ENCODE measurements at regions not wholly inside any gene's neighbourhood (a gene's known extent, or its start where the extent isn't known, plus 50 kb on each side); places are given as distances from the start of the nearest gene placed in this dataset.

GRCh38 chr9:89848060-89849040 is 243.5 kb downstream of the GADD45G start (continued):
- TF ChIP-seq YY1 (IDR thresholded peaks at IDR 0.05; ENCODE audit: low read depth) (no peak), EP300 (IDR thresholded peaks at IDR 0.05; ENCODE audit: borderline replicate concordance in 1 of 2, low read depth in 1 of 2, low read length in 1 of 2) (no peak)

GRCh38 chr9:89849096-89849495 is 244.3 kb downstream of the GADD45G start:
- Histone ChIP-seq H2AFZ (ENCODE audit: low read depth) (no peak overlapping the region), H3K27ac (ENCODE audit: low read depth in 2 of 2, low read length in 1 of 2) (no peak overlapping the region), H3K79me2 (ENCODE audit: insufficient read depth) (no peaks in the 10 kb centered on the region), H3K4me2 (no peak overlapping the region), H3K4me1 (ENCODE audit: control insufficient read depth in 1 of 2, insufficient read depth in 2 of 2, low read depth in 1 of 2, low read length in 1 of 2) (no peaks in the 10 kb centered on the region), H3K9me3 (no peaks in the 10 kb centered on the region), H3K9me2 (no peaks in the 10 kb centered on the region), H3K4me3 (ENCODE audit: low read depth in 2 of 2, low read length in 1 of 2) (no peak overlapping the region), H3K27me3 (ENCODE audit: insufficient read depth) (no peaks in the 10 kb centered on the region), H4K20me1 (ENCODE audit: insufficient read depth) (no peaks in the 10 kb centered on the region), H3K9ac (no peak overlapping the region), H3K36me3 (replicated peaks in 1 of 2; ENCODE audit: control insufficient read depth in 1 of 2, insufficient read depth in 2 of 2, low read length in 1 of 2) (no peaks in the 10 kb centered on the region), H3F3A (replicated peaks; ENCODE audit: insufficient read depth) (no peaks in the 10 kb centered on the region)
- 65% methylated on average over 5 of the region's 5 CpGs for WGBS (ENCODE audit: low lambda C conversion rate)
- ChIA-PET POLR2A (no interaction called here), CTCF (no interaction called here)
- TF ChIP-seq RCOR1 (IDR thresholded peaks at IDR 0.05; ENCODE audit: low read length) (no peak), CHD2 (IDR thresholded peaks at IDR 0.05; ENCODE audit: low read length, partially characterized antibody) (no peak), FOSL2 (IDR thresholded peaks at IDR 0.05; ENCODE audit: borderline replicate concordance, low read depth) (no peak)
- DNase-seq, result no peak

DNA sequence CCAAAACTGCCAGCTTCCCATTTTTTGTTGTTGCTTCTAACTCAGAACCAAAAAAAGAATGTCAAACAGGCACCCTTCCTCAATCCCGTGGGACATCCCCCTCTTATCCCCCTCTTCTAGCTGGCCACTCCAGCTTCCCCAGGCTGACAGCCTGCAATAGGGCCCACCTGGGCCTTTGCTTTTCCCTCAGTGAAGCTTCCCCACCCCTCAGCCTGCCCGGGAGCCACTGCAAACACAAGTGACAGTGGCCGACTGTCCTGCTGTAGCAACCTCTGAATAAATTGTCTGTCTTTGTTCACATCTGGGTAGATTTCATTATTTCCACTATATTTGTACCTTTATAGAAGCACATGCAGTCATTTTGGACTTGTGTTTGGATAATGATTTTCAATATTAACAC is 245.3 kb downstream of the GADD45G start:
- ChIA-PET CTCF (no interaction called here), POLR2A (no interaction called here)

More for the DNA sequence above, 245.3 kb downstream of the GADD45G start:
- Histone ChIP-seq H3K4me1 (ENCODE audit: control insufficient read depth in 1 of 2, insufficient read depth in 2 of 2, low read depth in 1 of 2, low read length in 1 of 2) (no peaks in the 10 kb centered on the region), H3K9me2 (no peaks in the 10 kb centered on the region), H3K9me3 (no peaks in the 10 kb centered on the region), H3F3A (replicated peaks; ENCODE audit: insufficient read depth) (no peaks in the 10 kb centered on the region), H3K27ac (ENCODE audit: low read depth in 2 of 2, low read length in 1 of 2) (no peak overlapping the region), H3K27me3 (ENCODE audit: insufficient read depth) (no peaks in the 10 kb centered on the region), H2AFZ (ENCODE audit: low read depth) (no peak overlapping the region), H3K4me3 (ENCODE audit: low read depth in 2 of 2, low read length in 1 of 2) (no peak overlapping the region), H3K9ac (no peak overlapping the region), H4K20me1 (ENCODE audit: insufficient read depth) (no peaks in the 10 kb centered on the region), H3K36me3 (replicated peaks in 1 of 2; ENCODE audit: control insufficient read depth in 1 of 2, insufficient read depth in 2 of 2, low read length in 1 of 2) (no peaks in the 10 kb centered on the region), H3K4me2 (no peak overlapping the region), H3K79me2 (ENCODE audit: insufficient read depth) (no peaks in the 10 kb centered on the region)
- TF ChIP-seq NFIC (IDR thresholded peaks at IDR 0.05; ENCODE audit: borderline replicate concordance) (no peak), TCF12 (IDR thresholded peaks at IDR 0.05) (no peak), SIN3A (IDR thresholded peaks at IDR 0.05; ENCODE audit: borderline replicate concordance, low read depth, low read length) (no peak), CHD2 (IDR thresholded peaks at IDR 0.05; ENCODE audit: low read length, partially characterized antibody) (no peak), MXI1 (IDR thresholded peaks at IDR 0.05; ENCODE audit: low read depth, low read length) (no peak), MEF2A (IDR thresholded peaks at IDR 0.05; ENCODE audit: borderline replicate concordance, low read depth) (no peak), EZH2phosphoT487 (IDR thresholded peaks at IDR 0.05; ENCODE audit: borderline replicate concordance, low read depth) (no peak), FOSL2 (IDR thresholded peaks at IDR 0.05; ENCODE audit: borderline replicate concordance, low read depth) (no peak)
- TF ChIP-seq, protein P1, sequence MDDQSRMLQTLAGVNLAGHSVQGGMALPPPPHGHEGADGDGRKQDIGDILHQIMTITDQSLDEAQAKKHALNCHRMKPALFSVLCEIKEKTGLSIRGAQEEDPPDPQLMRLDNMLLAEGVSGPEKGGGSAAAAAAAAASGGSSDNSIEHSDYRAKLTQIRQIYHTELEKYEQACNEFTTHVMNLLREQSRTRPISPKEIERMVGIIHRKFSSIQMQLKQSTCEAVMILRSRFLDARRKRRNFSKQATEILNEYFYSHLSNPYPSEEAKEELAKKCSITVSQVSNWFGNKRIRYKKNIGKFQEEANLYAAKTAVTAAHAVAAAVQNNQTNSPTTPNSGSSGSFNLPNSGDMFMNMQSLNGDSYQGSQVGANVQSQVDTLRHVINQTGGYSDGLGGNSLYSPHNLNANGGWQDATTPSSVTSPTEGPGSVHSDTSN (IDR thresholded peaks at IDR 0.05), result no peak
- TF ChIP-seq, protein P2, sequence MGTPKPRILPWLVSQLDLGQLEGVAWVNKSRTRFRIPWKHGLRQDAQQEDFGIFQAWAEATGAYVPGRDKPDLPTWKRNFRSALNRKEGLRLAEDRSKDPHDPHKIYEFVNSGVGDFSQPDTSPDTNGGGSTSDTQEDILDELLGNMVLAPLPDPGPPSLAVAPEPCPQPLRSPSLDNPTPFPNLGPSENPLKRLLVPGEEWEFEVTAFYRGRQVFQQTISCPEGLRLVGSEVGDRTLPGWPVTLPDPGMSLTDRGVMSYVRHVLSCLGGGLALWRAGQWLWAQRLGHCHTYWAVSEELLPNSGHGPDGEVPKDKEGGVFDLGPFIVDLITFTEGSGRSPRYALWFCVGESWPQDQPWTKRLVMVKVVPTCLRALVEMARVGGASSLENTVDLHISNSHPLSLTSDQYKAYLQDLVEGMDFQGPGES (IDR thresholded peaks at IDR 0.05; ENCODE audit: low read depth, low read length), result no peak
- no peak for DNase-seq
- 17% methylated on average over 2 of the region's 3 CpGs for WGBS (ENCODE audit: low lambda C conversion rate)

Data from SK-N-SH (cell line).